OCI-LY1 (cell line): ENCODE measurements at regions not wholly inside any gene's neighbourhood (a gene's known extent, or its start where the extent isn't known, plus 50 kb on each side); places are given as distances from the start of the nearest gene placed in this dataset.

ENCODE experiments used
- H2AFZ ChIP-seq: fragments of 200-600 bp; sonication (generic), shearing (Covaris generic); 2 replicates; pipeline ENCODE4 v1.6.0; 2014; ENCODE audit warnings: antibody characterized with exemption, mild to moderate bottlenecking, low read length
- H3F3A ChIP-seq: fragments of 200-600 bp; sonication (generic), shearing (Covaris generic); 2 replicates; pipeline ENCODE4 v1.6.0; 2014; ENCODE audit warnings: mild to moderate bottlenecking, antibody characterized with exemption, low read length, moderate library complexity; ENCODE audit not compliant: insufficient read depth
- H3K27ac ChIP-seq: fragments of 200-600 bp; sonication (generic); 2 replicates; pipeline ENCODE4 v1.5.1; 2014; ENCODE audit warnings: low read length, mixed run types, mild to moderate bottlenecking, low read depth; ENCODE audit not compliant: poor library complexity, severe bottlenecking
- H3K27me3 ChIP-seq: fragments of 200-600 bp; sonication (generic); 2 replicates; pipeline ENCODE4 v1.6.0; 2014; ENCODE audit warnings: antibody characterized with exemption, mild to moderate bottlenecking, low read length, moderate library complexity; ENCODE audit not compliant: insufficient read depth
- H3K36me3 ChIP-seq: fragments of 200-600 bp; sonication (generic); 2 replicates; pipeline ENCODE4 v1.6.1; 2014; ENCODE audit warnings: mild to moderate bottlenecking, antibody characterized with exemption, low read length, moderate library complexity, mixed read lengths; ENCODE audit not compliant: insufficient read depth
- H3K4me1 ChIP-seq: fragments of 200-600 bp; sonication (generic); 2 replicates; pipeline ENCODE4 v1.5.1; 2014; ENCODE audit warnings: mild to moderate bottlenecking, low read length, moderate library complexity; ENCODE audit not compliant: insufficient read depth, severe bottlenecking
- H3K4me2 ChIP-seq: fragments of 200-600 bp; sonication (generic), shearing (Covaris generic); 2 replicates; pipeline ENCODE4 v1.6.1; 2014; ENCODE audit warnings: low read length
- H3K4me3 ChIP-seq: fragments of 200-600 bp; sonication (generic); 2 replicates; pipeline ENCODE4 v1.5.1; 2014; ENCODE audit warnings: low read length, low read depth, mild to moderate bottlenecking, mixed read lengths; ENCODE audit not compliant: poor library complexity, severe bottlenecking
- H3K79me2 ChIP-seq: fragments of 200-600 bp; shearing (Covaris generic); 2 replicates; pipeline ENCODE4 v1.6.1; 2016; ENCODE audit warnings: mixed run types, low read length, mixed read lengths; ENCODE audit not compliant: insufficient read depth
- H3K9ac ChIP-seq: fragments of 200-600 bp; sonication (generic), shearing (Covaris generic); 2 replicates; pipeline ENCODE4 v1.6.1; 2014; ENCODE audit warnings: mild to moderate bottlenecking, low read length, mixed read lengths
- H3K9me2 ChIP-seq: fragments of 200-600 bp; sonication (generic), shearing (Covaris generic); 2 replicates; pipeline ENCODE4 v1.6.1; 2014; ENCODE audit warnings: low read depth, mild to moderate bottlenecking, low read length, mixed read lengths
- H3K9me3 ChIP-seq: fragments of 200-600 bp; shearing (Covaris generic); 2 replicates; pipeline ENCODE4 v1.6.1; 2014; ENCODE audit warnings: low read length, mixed read lengths
- H4K20me1 ChIP-seq: fragments of 200-600 bp; sonication (generic), shearing (Covaris generic); 2 replicates; pipeline ENCODE4 v1.6.0; 2016; ENCODE audit warnings: mild to moderate bottlenecking, low read length; ENCODE audit not compliant: insufficient read depth
- EZH2 ChIP-seq: fragments of 200-600 bp; sonication (generic), shearing (Covaris generic); IDR thresholded peaks from 2 replicates; pipeline ENCODE4 v1.8.0; 2017; ENCODE audit warnings: borderline replicate concordance, mixed run types, mild to moderate bottlenecking, antibody characterized with exemption, low read length, moderate library complexity, mixed read lengths
- TF ChIP-seq, protein P1 (sequence below): fragments of 200-600 bp; sonication (generic), shearing (Covaris generic); IDR thresholded peaks from 2 replicates; pipeline ENCODE4 v1.5.1; 2017; ENCODE audit warnings: mild to moderate bottlenecking, antibody characterized with exemption, low read length, moderate library complexity, mixed read lengths

DNA sequence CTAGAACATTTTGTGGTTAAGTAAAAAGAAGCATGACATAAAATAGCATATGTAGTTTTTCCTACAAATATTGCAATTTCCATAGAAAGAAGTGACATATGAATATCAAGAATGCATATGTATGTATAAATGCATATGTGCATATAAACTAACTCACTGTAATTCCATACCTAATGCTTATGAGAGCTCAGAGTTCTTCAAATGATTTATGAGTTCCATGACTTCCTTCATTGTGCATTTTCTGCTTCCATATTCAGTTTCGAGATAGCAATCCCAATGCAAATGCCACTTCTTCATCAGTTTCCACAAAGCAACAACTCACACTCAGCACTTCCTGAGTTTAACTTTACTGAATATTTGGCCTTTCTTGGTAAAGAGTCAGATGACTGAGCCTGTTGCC, 1744.3 kb upstream of the MIR17HG start:
- no peaks in the 10 kb centered on the region for H3K27me3 ChIP-seq
- no peaks in the 10 kb centered on the region for H3F3A ChIP-seq
- no peak overlapping the region for H3K27ac ChIP-seq
- H3K9ac ChIP-seq = no peak overlapping the region
- H3K4me1 ChIP-seq = no peaks in the 10 kb centered on the region
- H4K20me1 ChIP-seq = no peaks in the 10 kb centered on the region
- H3K9me3 ChIP-seq = no peaks in the 10 kb centered on the region
- no peaks in the 10 kb centered on the region for H3K9me2 ChIP-seq
- no peak overlapping the region for H2AFZ ChIP-seq
- no peaks in the 10 kb centered on the region for H3K36me3 ChIP-seq
- H3K79me2 ChIP-seq = no peaks in the 10 kb centered on the region
- TF ChIP-seq EZH2 = no peak
- TF ChIP-seq, protein P1, sequence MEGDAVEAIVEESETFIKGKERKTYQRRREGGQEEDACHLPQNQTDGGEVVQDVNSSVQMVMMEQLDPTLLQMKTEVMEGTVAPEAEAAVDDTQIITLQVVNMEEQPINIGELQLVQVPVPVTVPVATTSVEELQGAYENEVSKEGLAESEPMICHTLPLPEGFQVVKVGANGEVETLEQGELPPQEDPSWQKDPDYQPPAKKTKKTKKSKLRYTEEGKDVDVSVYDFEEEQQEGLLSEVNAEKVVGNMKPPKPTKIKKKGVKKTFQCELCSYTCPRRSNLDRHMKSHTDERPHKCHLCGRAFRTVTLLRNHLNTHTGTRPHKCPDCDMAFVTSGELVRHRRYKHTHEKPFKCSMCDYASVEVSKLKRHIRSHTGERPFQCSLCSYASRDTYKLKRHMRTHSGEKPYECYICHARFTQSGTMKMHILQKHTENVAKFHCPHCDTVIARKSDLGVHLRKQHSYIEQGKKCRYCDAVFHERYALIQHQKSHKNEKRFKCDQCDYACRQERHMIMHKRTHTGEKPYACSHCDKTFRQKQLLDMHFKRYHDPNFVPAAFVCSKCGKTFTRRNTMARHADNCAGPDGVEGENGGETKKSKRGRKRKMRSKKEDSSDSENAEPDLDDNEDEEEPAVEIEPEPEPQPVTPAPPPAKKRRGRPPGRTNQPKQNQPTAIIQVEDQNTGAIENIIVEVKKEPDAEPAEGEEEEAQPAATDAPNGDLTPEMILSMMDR = no peak
- H3K4me3 ChIP-seq = no peak overlapping the region
- no peak overlapping the region for H3K4me2 ChIP-seq

DNA sequence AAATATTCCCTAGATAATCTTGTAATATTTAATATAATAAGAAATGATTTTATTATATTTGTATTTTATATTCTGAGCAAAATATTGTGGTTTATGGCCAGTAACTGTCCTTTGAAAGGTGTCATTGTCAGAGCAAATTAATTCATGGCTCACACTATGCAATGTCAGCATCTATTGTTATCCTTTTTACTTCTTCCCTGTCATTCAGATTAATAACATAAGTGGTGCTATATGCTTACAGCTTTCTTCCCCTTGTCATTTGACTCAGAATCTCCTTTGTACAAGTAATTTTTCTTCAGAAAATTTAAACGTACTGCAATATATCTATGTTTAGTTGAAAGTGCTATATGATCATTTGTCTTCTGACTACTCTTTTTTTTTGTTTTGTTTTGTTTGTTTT, 1738.2 kb upstream of the MIR17HG start:
- H3K79me2 ChIP-seq = no peaks in the 10 kb centered on the region
- H3K9me2 ChIP-seq = no peaks in the 10 kb centered on the region
- no peaks in the 10 kb centered on the region for H3F3A ChIP-seq
- H4K20me1 ChIP-seq = no peaks in the 10 kb centered on the region
- H3K9ac ChIP-seq = no peak overlapping the region
- TF ChIP-seq, protein P1 = no peak
- TF ChIP-seq EZH2 = no peak
- no peak overlapping the region for H3K27ac ChIP-seq
- no peaks in the 10 kb centered on the region for H3K9me3 ChIP-seq
- no peaks in the 10 kb centered on the region for H3K36me3 ChIP-seq
- H3K4me2 ChIP-seq = no peak overlapping the region
- H2AFZ ChIP-seq = no peak overlapping the region
- no peak overlapping the region for H3K4me3 ChIP-seq
- no peaks in the 10 kb centered on the region for H3K27me3 ChIP-seq
- no peaks in the 10 kb centered on the region for H3K4me1 ChIP-seq

DNA sequence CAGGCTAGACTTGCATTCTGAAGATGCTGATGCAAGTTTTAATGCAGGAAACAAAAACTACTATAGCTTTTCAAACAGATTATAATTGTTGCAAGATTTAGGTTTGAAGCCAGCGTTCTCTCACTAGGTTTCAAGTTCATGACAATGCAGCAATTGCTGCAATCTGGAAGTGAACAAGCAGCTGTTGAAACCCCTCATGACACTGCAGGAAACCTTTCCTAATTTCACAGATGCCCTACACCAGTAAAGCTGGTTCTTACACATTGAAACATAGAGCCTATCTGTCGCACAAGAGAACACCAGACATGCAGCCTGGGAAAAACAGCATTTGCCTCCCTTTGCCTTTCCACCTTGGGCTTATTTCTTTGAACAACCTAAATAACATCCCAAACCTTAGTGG, 1737.2 kb upstream of the MIR17HG start:
- Histone ChIP-seq H3F3A (no peaks in the 10 kb centered on the region), H3K9me3 (no peaks in the 10 kb centered on the region), H4K20me1 (no peaks in the 10 kb centered on the region), H3K4me2 (no peak overlapping the region), H3K79me2 (no peaks in the 10 kb centered on the region), H3K9ac (no peak overlapping the region), H2AFZ (no peak overlapping the region), H3K36me3 (no peaks in the 10 kb centered on the region), H3K9me2 (no peaks in the 10 kb centered on the region), H3K27me3 (no peaks in the 10 kb centered on the region), H3K27ac (no peak overlapping the region), H3K4me1 (no peaks in the 10 kb centered on the region), H3K4me3 (no peak overlapping the region)
- no peak for TF ChIP-seq EZH2
- TF ChIP-seq, protein P1 = no peak
